ENCODE measurements at regions not wholly inside any gene's neighbourhood (a gene's known extent, or its start where the extent isn't known, plus 50 kb on each side); places are given as distances from the start of the nearest gene placed in this dataset.

GRCh38 chr14:38316922-38317321, 61.0 kb upstream of the CLEC14A start:
- Mint-ChIP-seq H3K9me3 (peaks cover 3% of the 10 kb centered on the region), H3K27me3 (no peaks in the 10 kb centered on the region), H3K4me3 (no peak overlapping the region), H3K4me1 (no peaks in the 10 kb centered on the region), H3K27ac (no peak overlapping the region), H3K36me3 (ENCODE audit: low read depth) (no peaks in the 10 kb centered on the region)
- DNase-seq: no peak
- intact Hi-C loops (cut with micrococcal nuclease): no loop called here
- ChIA-PET POLR2A (no interaction called here), CTCF (no interaction called here)
- ATAC-seq (ENCODE audit: low read depth): no peak
- TF ChIP-seq CTCF (IDR thresholded peaks at IDR 0.05): no peak

GRCh38 chr14:38311655-38312054, 55.8 kb upstream of the CLEC14A start:
- intact Hi-C loops (cut with micrococcal nuclease): no loop called here
- H3K4me3 Mint-ChIP-seq: no peak overlapping the region

GRCh38 chr14:38310420-38310995, 54.6 kb upstream of the CLEC14A start:
- DNase-seq: no peak
- Mint-ChIP-seq H3K4me1 (no peaks in the 10 kb centered on the region), H3K4me3 (no peak overlapping the region), H3K9me3 (peaks cover 2% of the 10 kb centered on the region), H3K27ac (no peak overlapping the region), H3K27me3 (no peaks in the 10 kb centered on the region), H3K36me3 (ENCODE audit: low read depth) (no peaks in the 10 kb centered on the region)
- intact Hi-C loops (cut with micrococcal nuclease): no loop called here
- CTCF ChIA-PET: no interaction called here
- TF ChIP-seq CTCF (IDR thresholded peaks at IDR 0.05): no peak
- ATAC-seq (ENCODE audit: low read depth): no peak
- POLR2A ChIA-PET: no interaction called here

More at GRCh38 chr14:38311655-38312054, 55.8 kb upstream of the CLEC14A start:
- Mint-ChIP-seq H3K36me3 (ENCODE audit: low read depth) (no peaks in the 10 kb centered on the region), H3K4me1 (no peaks in the 10 kb centered on the region), H3K9me3 (no peaks in the 10 kb centered on the region), H3K27me3 (no peaks in the 10 kb centered on the region), H3K27ac (no peak overlapping the region)
- ChIA-PET POLR2A (no interaction called here), CTCF (no interaction called here)
- no peak for TF ChIP-seq CTCF (IDR thresholded peaks at IDR 0.05)
- ATAC-seq (ENCODE audit: low read depth) (no peak), DNase-seq (no peak)

- no peak for TF ChIP-seq CTCF (IDR thresholded peaks at IDR 0.05)
- no peak overlapping the region for H3K4me3 Mint-ChIP-seq
- peaks cover 2% of the 10 kb centered on the region for H3K9me3 Mint-ChIP-seq
- DNase-seq (no peak), ATAC-seq (ENCODE audit: low read depth) (no peak)
- ChIA-PET CTCF (no interaction called here), POLR2A (no interaction called here)
- intact Hi-C loops (cut with micrococcal nuclease): no loop called here
- no peaks in the 10 kb centered on the region for H3K4me1 Mint-ChIP-seq
- H3K36me3 Mint-ChIP-seq (ENCODE audit: low read depth): no peaks in the 10 kb centered on the region
- no peak overlapping the region for H3K27ac Mint-ChIP-seq
- no peaks in the 10 kb centered on the region for H3K27me3 Mint-ChIP-seq
Measured at GRCh38 chr14:38309522-38310277, 53.8 kb upstream of the CLEC14A start.

All from activated B cell treated with CpG ODN at 0.5 μM for 24 hours (primary cell).